ENCODE measurements at regions not wholly inside any gene's neighbourhood (a gene's known extent, or its start where the extent isn't known, plus 50 kb on each side); places are given as distances from the start of the nearest gene placed in this dataset.
"Not testable (repeated sequence)": the region's sequence is repeated elsewhere in the genome, so short reads cannot be mapped to it uniquely, and the experiment has no call there.

GRCh38 chr9:41787270-41787669 is 342.0 kb downstream of the CNTNAP3B start:
- not testable (repeated sequence) for H3K36me3 ChIP-seq; H3K4me3 ChIP-seq; ATAC-seq (ENCODE audit: insufficient number of reproducible peaks, low FRiP score, low read depth); H3K4me1 ChIP-seq (ENCODE audit: control insufficient read depth in 1 of 2, low read depth in 2 of 2); H3K27ac ChIP-seq; DNase-seq (ENCODE audit: low spot score); H3K27me3 ChIP-seq (replicated peaks; ENCODE audit: insufficient read depth); H3K9me3 ChIP-seq

- H3K4me1 ChIP-seq (ENCODE audit: control insufficient read depth in 1 of 2, low read depth in 2 of 2); DNase-seq (ENCODE audit: low spot score); H3K27me3 ChIP-seq (replicated peaks; ENCODE audit: insufficient read depth); ATAC-seq (ENCODE audit: insufficient number of reproducible peaks, low FRiP score, low read depth); H3K9me3 ChIP-seq; H3K4me3 ChIP-seq; H3K27ac ChIP-seq; H3K36me3 ChIP-seq: not testable (repeated sequence)
Measured at GRCh38 chr9:41784006-41784405, 345.2 kb downstream of the CNTNAP3B start.

DNA sequence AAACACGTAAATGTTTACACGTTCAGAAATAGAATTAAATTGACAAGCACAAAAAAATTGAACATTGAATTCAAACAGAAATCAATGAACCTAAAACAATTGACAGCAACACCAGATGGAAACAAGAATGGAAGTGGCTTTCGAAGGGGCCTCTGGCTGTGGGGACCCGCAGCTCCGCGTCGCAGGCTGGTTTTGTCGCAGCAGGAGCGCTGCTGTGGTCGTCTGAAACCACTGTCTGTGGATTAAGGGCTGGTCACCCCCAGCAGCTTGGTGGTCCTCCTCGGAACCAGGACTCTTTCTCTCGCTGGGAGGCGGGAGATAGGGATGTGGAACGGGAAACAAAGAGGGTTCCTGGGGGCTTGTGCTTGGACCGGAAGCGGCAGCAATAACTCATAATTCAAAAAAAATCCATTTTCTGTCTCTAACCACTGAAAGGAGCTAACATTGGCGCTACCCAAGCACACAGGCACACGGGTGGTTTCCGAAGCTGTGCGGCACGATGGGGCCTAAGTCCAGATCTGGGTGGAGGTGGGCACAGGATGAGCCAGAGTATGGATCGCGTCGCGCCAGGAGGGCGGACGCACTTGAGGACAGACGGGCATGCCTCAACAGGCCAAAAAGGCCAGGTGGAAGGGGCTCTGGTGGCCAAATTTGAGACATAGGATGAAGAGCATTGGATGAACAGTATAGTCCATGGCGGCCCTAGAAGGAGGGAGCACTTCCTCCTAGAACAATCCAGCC is 346.0 kb downstream of the CNTNAP3B start:
- H3K4me1 ChIP-seq (ENCODE audit: control insufficient read depth in 1 of 2, low read depth in 2 of 2); H3K27me3 ChIP-seq (replicated peaks; ENCODE audit: insufficient read depth); H3K4me3 ChIP-seq; H3K9me3 ChIP-seq; H3K36me3 ChIP-seq; ATAC-seq (ENCODE audit: insufficient number of reproducible peaks, low FRiP score, low read depth); DNase-seq (ENCODE audit: low spot score); H3K27ac ChIP-seq: not testable (repeated sequence)

GRCh38 chr9:41781899-41782298 is 347.3 kb downstream of the CNTNAP3B start:
- not testable (repeated sequence) for ATAC-seq (ENCODE audit: insufficient number of reproducible peaks, low FRiP score, low read depth); H3K4me3 ChIP-seq; H3K27me3 ChIP-seq (replicated peaks; ENCODE audit: insufficient read depth); H3K27ac ChIP-seq; H3K4me1 ChIP-seq (ENCODE audit: control insufficient read depth in 1 of 2, low read depth in 2 of 2); H3K9me3 ChIP-seq; DNase-seq (ENCODE audit: low spot score); H3K36me3 ChIP-seq

GRCh38 chr9:41779897-41780406 is 349.3 kb downstream of the CNTNAP3B start:
- H3K4me1 ChIP-seq (ENCODE audit: control insufficient read depth in 1 of 2, low read depth in 2 of 2); ATAC-seq (ENCODE audit: insufficient number of reproducible peaks, low FRiP score, low read depth); H3K27me3 ChIP-seq (replicated peaks; ENCODE audit: insufficient read depth); H3K9me3 ChIP-seq; H3K36me3 ChIP-seq; H3K4me3 ChIP-seq; H3K27ac ChIP-seq; DNase-seq (ENCODE audit: low spot score): not testable (repeated sequence)

GRCh38 chr9:41779192-41779591 is 350.0 kb downstream of the CNTNAP3B start:
- H3K4me3 ChIP-seq; ATAC-seq (ENCODE audit: insufficient number of reproducible peaks, low FRiP score, low read depth): not testable (repeated sequence)

DNA sequence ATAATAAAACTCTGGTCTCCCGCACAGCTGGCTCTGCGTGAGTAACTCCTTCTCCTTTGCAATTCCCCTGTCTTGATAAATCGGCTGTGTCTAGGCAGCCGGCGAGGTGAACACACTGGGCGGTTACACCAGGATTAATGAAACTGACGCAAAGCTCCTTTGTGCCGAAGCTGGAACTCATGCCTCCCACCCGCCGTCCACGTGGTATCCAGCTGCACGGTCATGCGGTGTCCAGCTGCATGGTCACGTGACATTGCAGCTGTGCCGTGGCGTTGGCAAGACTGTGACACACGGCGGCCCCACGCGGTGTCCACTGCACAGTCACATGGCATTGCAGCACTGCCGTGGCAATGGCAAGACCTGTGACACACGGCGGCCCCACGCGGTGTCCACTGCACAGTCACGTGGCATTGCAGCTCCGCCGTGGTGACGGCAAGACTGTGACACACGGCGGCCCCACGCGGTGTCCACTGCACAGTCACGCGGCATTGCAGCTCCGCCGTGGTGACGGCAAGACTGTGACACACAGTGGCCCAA is 350.6 kb downstream of the CNTNAP3B start:
- not testable (repeated sequence) for H3K9me3 ChIP-seq; H3K27me3 ChIP-seq (replicated peaks; ENCODE audit: insufficient read depth); H3K4me3 ChIP-seq; H3K36me3 ChIP-seq; H3K4me1 ChIP-seq (ENCODE audit: control insufficient read depth in 1 of 2, low read depth in 2 of 2); H3K27ac ChIP-seq; ATAC-seq (ENCODE audit: insufficient number of reproducible peaks, low FRiP score, low read depth); DNase-seq (ENCODE audit: low spot score)

More at GRCh38 chr9:41779192-41779591, 350.0 kb downstream of the CNTNAP3B start:
- H3K27ac ChIP-seq; H3K27me3 ChIP-seq (replicated peaks; ENCODE audit: insufficient read depth); H3K9me3 ChIP-seq; H3K4me1 ChIP-seq (ENCODE audit: control insufficient read depth in 1 of 2, low read depth in 2 of 2); H3K36me3 ChIP-seq; DNase-seq (ENCODE audit: low spot score): not testable (repeated sequence)

GRCh38 chr9:41777536-41777935 is 351.7 kb downstream of the CNTNAP3B start:
- not testable (repeated sequence) for DNase-seq (ENCODE audit: low spot score); H3K4me1 ChIP-seq (ENCODE audit: control insufficient read depth in 1 of 2, low read depth in 2 of 2); H3K36me3 ChIP-seq; H3K27ac ChIP-seq; H3K27me3 ChIP-seq (replicated peaks; ENCODE audit: insufficient read depth); H3K9me3 ChIP-seq; H3K4me3 ChIP-seq; ATAC-seq (ENCODE audit: insufficient number of reproducible peaks, low FRiP score, low read depth)

DNA sequence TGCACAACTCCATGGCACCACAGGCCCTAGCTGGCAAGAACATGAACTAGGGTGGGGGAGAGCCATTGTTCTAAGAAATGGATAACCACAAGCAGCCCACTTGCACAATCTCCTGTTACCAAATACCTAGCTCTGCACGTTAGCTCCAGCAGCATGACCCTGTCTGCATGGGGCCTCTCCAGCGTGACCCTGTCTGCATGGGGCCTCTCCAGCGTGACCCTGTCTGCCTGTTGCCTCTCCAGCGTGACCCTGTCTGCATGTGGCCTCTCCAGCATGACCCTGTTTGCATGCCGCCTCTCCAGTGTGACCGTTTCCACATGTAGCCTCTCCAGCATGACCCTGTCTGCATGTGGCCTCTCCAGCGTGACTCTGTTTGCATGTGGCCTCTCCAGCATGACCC is 356.7 kb downstream of the CNTNAP3B start:
- not testable (repeated sequence) for H3K4me1 ChIP-seq (ENCODE audit: control insufficient read depth in 1 of 2, low read depth in 2 of 2); H3K4me3 ChIP-seq; ATAC-seq (ENCODE audit: insufficient number of reproducible peaks, low FRiP score, low read depth); H3K27me3 ChIP-seq (replicated peaks; ENCODE audit: insufficient read depth); DNase-seq (ENCODE audit: low spot score); H3K36me3 ChIP-seq; H3K9me3 ChIP-seq; H3K27ac ChIP-seq

GRCh38 chr9:41771693-41772092 is 357.5 kb downstream of the CNTNAP3B start:
- not testable (repeated sequence) for H3K4me1 ChIP-seq (ENCODE audit: control insufficient read depth in 1 of 2, low read depth in 2 of 2); ATAC-seq (ENCODE audit: insufficient number of reproducible peaks, low FRiP score, low read depth); H3K27ac ChIP-seq; H3K36me3 ChIP-seq; H3K4me3 ChIP-seq; H3K27me3 ChIP-seq (replicated peaks; ENCODE audit: insufficient read depth); H3K9me3 ChIP-seq; DNase-seq (ENCODE audit: low spot score)

DNA sequence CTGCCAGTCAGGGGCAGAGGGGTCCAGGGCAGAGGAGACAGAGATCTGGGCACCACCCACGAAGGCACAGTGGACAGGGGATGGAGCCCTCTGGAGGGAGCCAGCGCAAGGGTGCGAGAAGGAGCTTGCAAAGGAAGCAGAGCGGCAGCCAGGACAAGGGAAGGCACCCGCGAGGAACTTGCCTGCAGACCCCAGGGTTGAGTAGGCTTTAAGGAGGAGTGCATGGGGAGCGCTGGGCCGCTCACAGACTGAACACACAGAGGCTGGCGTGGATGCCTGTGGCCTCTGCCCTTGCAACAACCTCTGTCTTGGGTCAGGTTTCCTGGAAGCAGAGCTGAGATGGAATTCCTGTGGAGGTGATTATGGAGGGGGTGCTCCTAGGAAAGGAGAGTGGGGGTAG is 374.4 kb downstream of the CNTNAP3B start:
- H3K9me3 ChIP-seq; H3K4me1 ChIP-seq (ENCODE audit: control insufficient read depth in 1 of 2, low read depth in 2 of 2); H3K27ac ChIP-seq; ATAC-seq (ENCODE audit: insufficient number of reproducible peaks, low FRiP score, low read depth); H3K36me3 ChIP-seq; H3K27me3 ChIP-seq (replicated peaks; ENCODE audit: insufficient read depth); H3K4me3 ChIP-seq; DNase-seq (ENCODE audit: low spot score): not testable (repeated sequence)

- H3K27me3 ChIP-seq (replicated peaks; ENCODE audit: insufficient read depth); DNase-seq (ENCODE audit: low spot score); H3K4me1 ChIP-seq (ENCODE audit: control insufficient read depth in 1 of 2, low read depth in 2 of 2); H3K4me3 ChIP-seq; H3K27ac ChIP-seq; H3K9me3 ChIP-seq; ATAC-seq (ENCODE audit: insufficient number of reproducible peaks, low FRiP score, low read depth); H3K36me3 ChIP-seq: not testable (repeated sequence)
Measured at GRCh38 chr9:41754403-41754802, 374.8 kb downstream of the CNTNAP3B start.

DNA sequence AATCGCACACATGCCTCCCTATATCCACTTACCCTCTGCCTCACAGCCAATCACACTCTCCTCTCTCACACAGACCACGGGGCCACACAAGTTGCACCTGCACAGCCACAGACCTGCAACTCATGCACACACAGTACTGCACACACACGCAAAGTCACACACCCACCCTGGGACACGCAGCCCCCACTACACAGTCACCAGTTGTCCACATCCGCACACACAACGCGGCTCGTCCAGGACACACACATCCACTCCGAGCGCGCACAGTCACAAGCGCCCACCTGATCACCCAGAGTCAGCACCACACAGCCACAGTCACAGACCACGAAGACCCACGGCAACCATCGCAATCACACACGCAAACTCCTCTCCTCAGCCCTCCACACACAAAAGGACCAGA is 387.3 kb downstream of the CNTNAP3B start:
- not testable (repeated sequence) for H3K36me3 ChIP-seq; H3K4me3 ChIP-seq; H3K9me3 ChIP-seq; H3K27me3 ChIP-seq (replicated peaks; ENCODE audit: insufficient read depth); DNase-seq (ENCODE audit: low spot score); H3K27ac ChIP-seq; ATAC-seq (ENCODE audit: insufficient number of reproducible peaks, low FRiP score, low read depth); H3K4me1 ChIP-seq (ENCODE audit: control insufficient read depth in 1 of 2, low read depth in 2 of 2)

Data from thoracic aorta (tissue), 2 donors.